Panc1 (cell line): ENCODE measurements at regions not wholly inside any gene's neighbourhood (a gene's known extent, or its start where the extent isn't known, plus 50 kb on each side); places are given as distances from the start of the nearest gene placed in this dataset.

Experiments used
- ATAC-seq: fragments of 200-7000 bp; cut with Tn5 transposase; 2 replicates; pipeline ENCODE4 v1.9.1; 2020; ENCODE audit warnings: mild to moderate bottlenecking, moderate library complexity
- BruUV-seq: library from RNA; stranded (reverse); fragments of 400-500 nt; replicated peaks from 2 replicates; lab custom pipeline; 2021; lab: Mats Ljungman, UMichigan
- CTCF ChIA-PET: fragments of 300-600 bp; sonication (Branson Sonifier 250); formaldehyde crosslinking; loops from one replicate; lab custom pipeline; 2022; ENCODE audit warnings: antibody characterized with exemption; lab: Charles Lee
- POLR2A ChIA-PET: fragments of 300-600 bp; sonication (Branson Sonifier 250); formaldehyde crosslinking; loops from one replicate; lab custom pipeline; 2022; ENCODE audit warnings: antibody characterized with exemption; lab: Charles Lee
- DNase-seq: peaks from one replicate; pipeline ENCODE4 v3.0.0-alpha.2; 2010; ENCODE audit warnings: low read depth, low spot score
- H3K27ac ChIP-seq: 2 replicates; pipeline ENCODE4 v1.5.1; 2011; ENCODE audit warnings: mild to moderate bottlenecking, low read length, inconsistent platforms
- H3K27me3 ChIP-seq: fragments of 200-500 bp; sonication (Bioruptor generic); 2 replicates; pipeline ENCODE4 v1.6.0; 2014; ENCODE audit warnings: low read length, inconsistent platforms; ENCODE audit not compliant: control insufficient read depth, insufficient read depth
- H3K36me3 ChIP-seq: fragments of 200-500 bp; sonication (Bioruptor generic); 2 replicates; pipeline ENCODE4 v1.5.1; 2014; ENCODE audit warnings: inconsistent platforms, mild to moderate bottlenecking, low read length, moderate library complexity; ENCODE audit not compliant: control insufficient read depth, insufficient read depth
- H3K4me1 ChIP-seq: 2 replicates; pipeline ENCODE4 v1.5.1; 2011; ENCODE audit warnings: inconsistent platforms, mild to moderate bottlenecking, low read length, moderate library complexity; ENCODE audit not compliant: control insufficient read depth, insufficient read depth
- H3K4me3 ChIP-seq, 2 experiments: 2 replicates each; pipeline ENCODE4 v1.5.1; 2011 to 2012; ENCODE audit warnings: low read depth in 2 of 2, low read length in 2 of 2, mild to moderate bottlenecking in 2 of 2, inconsistent platforms in 1 of 2, moderate library complexity in 1 of 2
- H3K9me3 ChIP-seq: fragments of 200-500 bp; sonication (Bioruptor generic); 2 replicates; pipeline ENCODE4 v1.5.1; 2014; ENCODE audit warnings: low read depth, mild to moderate bottlenecking, inconsistent platforms, low read length, moderate library complexity; ENCODE audit not compliant: control insufficient read depth, insufficient read depth
- CTCF ChIP-seq: fragments of 450-650 bp; IDR thresholded peaks from 2 replicates; pipeline ENCODE4 v1.5.1; 2017; ENCODE audit warnings: mild to moderate bottlenecking
- POLR2AphosphoS5 ChIP-seq: IDR thresholded peaks from 2 replicates; pipeline ENCODE4 v1.6.1; 2012; ENCODE audit warnings: mild to moderate bottlenecking, low read depth, low read length, moderate library complexity
- in situ Hi-C: cut with HindIII; loops from 2 replicates; pipeline ENCODE4 v1.10.0; 2016; ENCODE audit warnings: low sequenced_read_pairs, low pct_unique_long_range_greater_than_20kb
- intact Hi-C: fragments of 100-400 bp; cut with micrococcal nuclease; formaldehyde crosslinking; loops from one replicate; pipeline ENCODE4 v1.10.0; 2022; ENCODE audit not compliant: unreplicated experiment
- TF ChIP-seq, protein P1 (sequence below), 2 experiments: IDR thresholded peaks; 2 replicates each; pipeline ENCODE4 v1.6.1; 2011 to 2012; ENCODE audit warnings: low read depth in 2 of 2, control low read depth in 1 of 2, low read length in 1 of 2, mild to moderate bottlenecking in 1 of 2, moderate library complexity in 1 of 2; ENCODE audit not compliant: insufficient read depth in 1 of 2

GRCh38 chr22:45077286-45077685 is 67.5 kb upstream of the PHF21B start:
- Histone ChIP-seq H3K4me3 (no peak overlapping the region), H3K9me3 (no peaks in the 10 kb centered on the region), H3K4me1 (peaks cover 9% of the 10 kb centered on the region), H3K36me3 (no peaks in the 10 kb centered on the region), H3K27me3 (no peaks in the 10 kb centered on the region), H3K27ac (no peak overlapping the region)
- intact Hi-C loops = no loop called here
- ChIA-PET CTCF (no interaction called here), POLR2A (no interaction called here)
- no TSS peak for BruUV-seq
- ATAC-seq (no peak), DNase-seq (no peak)
- TF ChIP-seq, protein P1, sequence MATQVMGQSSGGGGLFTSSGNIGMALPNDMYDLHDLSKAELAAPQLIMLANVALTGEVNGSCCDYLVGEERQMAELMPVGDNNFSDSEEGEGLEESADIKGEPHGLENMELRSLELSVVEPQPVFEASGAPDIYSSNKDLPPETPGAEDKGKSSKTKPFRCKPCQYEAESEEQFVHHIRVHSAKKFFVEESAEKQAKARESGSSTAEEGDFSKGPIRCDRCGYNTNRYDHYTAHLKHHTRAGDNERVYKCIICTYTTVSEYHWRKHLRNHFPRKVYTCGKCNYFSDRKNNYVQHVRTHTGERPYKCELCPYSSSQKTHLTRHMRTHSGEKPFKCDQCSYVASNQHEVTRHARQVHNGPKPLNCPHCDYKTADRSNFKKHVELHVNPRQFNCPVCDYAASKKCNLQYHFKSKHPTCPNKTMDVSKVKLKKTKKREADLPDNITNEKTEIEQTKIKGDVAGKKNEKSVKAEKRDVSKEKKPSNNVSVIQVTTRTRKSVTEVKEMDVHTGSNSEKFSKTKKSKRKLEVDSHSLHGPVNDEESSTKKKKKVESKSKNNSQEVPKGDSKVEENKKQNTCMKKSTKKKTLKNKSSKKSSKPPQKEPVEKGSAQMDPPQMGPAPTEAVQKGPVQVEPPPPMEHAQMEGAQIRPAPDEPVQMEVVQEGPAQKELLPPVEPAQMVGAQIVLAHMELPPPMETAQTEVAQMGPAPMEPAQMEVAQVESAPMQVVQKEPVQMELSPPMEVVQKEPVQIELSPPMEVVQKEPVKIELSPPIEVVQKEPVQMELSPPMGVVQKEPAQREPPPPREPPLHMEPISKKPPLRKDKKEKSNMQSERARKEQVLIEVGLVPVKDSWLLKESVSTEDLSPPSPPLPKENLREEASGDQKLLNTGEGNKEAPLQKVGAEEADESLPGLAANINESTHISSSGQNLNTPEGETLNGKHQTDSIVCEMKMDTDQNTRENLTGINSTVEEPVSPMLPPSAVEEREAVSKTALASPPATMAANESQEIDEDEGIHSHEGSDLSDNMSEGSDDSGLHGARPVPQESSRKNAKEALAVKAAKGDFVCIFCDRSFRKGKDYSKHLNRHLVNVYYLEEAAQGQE (IDR thresholded peaks at IDR 0.05; ENCODE audit: insufficient read depth in 1 of 2, low read depth in 2 of 2, low read length in 1 of 2) = no peak
- no peak for TF ChIP-seq POLR2AphosphoS5
- in situ Hi-C loops = no loop called here

DNA sequence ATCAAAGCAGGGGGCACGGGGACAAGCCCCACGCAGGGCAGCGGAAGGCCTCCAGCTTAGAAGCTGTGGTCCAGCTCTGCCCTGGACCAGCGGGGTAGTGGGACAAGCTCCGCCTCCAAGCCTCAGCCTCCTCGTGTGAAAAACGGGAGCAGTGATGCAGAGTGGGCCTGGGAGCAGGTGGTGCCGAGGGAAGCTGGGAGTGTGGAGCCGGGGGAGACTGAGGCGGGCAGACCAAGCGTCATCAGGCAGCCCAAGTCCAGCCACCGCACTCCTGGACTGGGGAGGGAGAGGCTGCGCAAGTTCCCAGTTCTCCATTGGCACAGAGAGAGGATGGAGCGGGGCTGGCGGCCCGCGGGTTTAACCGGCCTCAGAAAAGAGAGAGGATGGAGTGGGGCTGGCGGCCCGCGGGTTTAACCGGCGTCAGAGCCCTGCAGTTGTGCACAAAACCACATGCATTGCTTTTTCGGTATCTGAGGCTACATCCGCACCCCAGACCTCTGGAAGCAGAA is 68.1 kb upstream of the PHF21B start:
- Histone ChIP-seq H3K4me1 (peaks cover 3% of the 10 kb centered on the region; the same call in 1 of the 2 replicates), H3K27me3 (no peaks in the 10 kb centered on the region), H3K27ac (no peak overlapping the region), H3K36me3 (no peaks in the 10 kb centered on the region), H3K9me3 (no peaks in the 10 kb centered on the region), H3K4me3 (no peak overlapping the region)
- ATAC-seq (no peak), DNase-seq (no peak)
- TF ChIP-seq, protein P1 (IDR thresholded peaks at IDR 0.05; ENCODE audit: insufficient read depth in 1 of 2, low read depth in 2 of 2, low read length in 1 of 2) = no peak
- no TSS peak for BruUV-seq
- intact Hi-C loops = no loop called here
- CTCF ChIA-PET = no interaction called here
- in situ Hi-C loops = no loop called here
- POLR2A ChIA-PET = no interaction called here

DNA sequence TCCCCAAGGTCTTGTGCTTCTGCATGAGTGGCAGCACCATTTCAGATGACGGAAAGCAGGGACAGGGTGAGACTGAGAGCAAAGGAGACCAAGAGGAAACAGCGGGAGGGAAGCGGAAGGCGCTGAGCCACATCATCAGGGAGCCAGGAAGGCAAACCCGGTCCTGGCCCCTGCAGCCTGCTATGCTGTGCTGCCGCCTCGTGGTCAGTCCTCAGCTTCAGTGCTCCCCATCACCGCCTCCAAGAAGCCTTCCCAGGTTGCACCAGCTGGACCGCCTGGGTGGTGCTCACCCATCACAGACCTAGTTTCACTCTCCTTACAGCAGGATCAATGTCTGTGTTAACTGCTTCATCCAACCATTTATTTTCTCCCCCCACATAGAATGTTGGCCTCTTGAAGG is 73.0 kb upstream of the PHF21B start:
- no peaks in the 10 kb centered on the region for H3K9me3 ChIP-seq
- no peak for DNase-seq
- ChIA-PET CTCF (no interaction called here), POLR2A (no interaction called here)
- H3K4me1 ChIP-seq = peaks cover 6% of the 10 kb centered on the region
- ATAC-seq = 0 out of 2 replicates have a peak, but pooled peaks have one; percentile 24
- in situ Hi-C loops (no loop called here), intact Hi-C loops (loop anchor here (5.0 kb wide), 1 partner anchor 105 kb away; no protein-coding TSS in a partner anchor)
- no TSS peak for BruUV-seq
- H3K27ac ChIP-seq = no peak overlapping the region
- H3K27me3 ChIP-seq = no peaks in the 10 kb centered on the region
- TF ChIP-seq, protein P1 (IDR thresholded peaks at IDR 0.05; ENCODE audit: insufficient read depth in 1 of 2, low read depth in 2 of 2, low read length in 1 of 2) = no peak
- TF ChIP-seq CTCF = peak; percentile 60
- H3K36me3 ChIP-seq = no peaks in the 10 kb centered on the region
- H3K4me3 ChIP-seq = no peak overlapping the region
